KMS-11 (cell line): ENCODE measurements at regions not wholly inside any gene's neighbourhood (a gene's known extent, or its start where the extent isn't known, plus 50 kb on each side); places are given as distances from the start of the nearest gene placed in this dataset.

Experiments
- H2AFZ ChIP-seq: fragments of 200-600 bp; sonication (generic); 2 replicates; pipeline ENCODE4 v1.6.1; 2016; ENCODE audit warnings: antibody characterized with exemption, mixed run types, low read depth
- H3K27ac ChIP-seq: fragments of 200-600 bp; sonication (generic); 2 replicates; pipeline ENCODE4 v1.6.1; 2016; ENCODE audit warnings: mild to moderate bottlenecking, mixed run types
- H3K27me3 ChIP-seq: fragments of 200-600 bp; sonication (generic); 2 replicates; pipeline ENCODE4 v1.6.1; 2017; ENCODE audit warnings: mild to moderate bottlenecking, low read depth, mixed run types, moderate library complexity; ENCODE audit not compliant: insufficient read depth
- H3K36me3 ChIP-seq: fragments of 200-600 bp; sonication (generic); 2 replicates; pipeline ENCODE4 v1.6.1; 2017; ENCODE audit warnings: mild to moderate bottlenecking, mixed run types; ENCODE audit not compliant: insufficient read depth
- H3K4me1 ChIP-seq: fragments of 200-600 bp; sonication (generic); 2 replicates; pipeline ENCODE4 v1.6.1; 2016; ENCODE audit warnings: mild to moderate bottlenecking, low read depth, mixed run types; ENCODE audit not compliant: poor library complexity, severe bottlenecking
- H3K4me2 ChIP-seq: fragments of 200-600 bp; sonication (generic); 2 replicates; pipeline ENCODE4 v1.7.0; 2016; ENCODE audit warnings: mild to moderate bottlenecking, mixed run types
- H3K4me3 ChIP-seq: fragments of 200-600 bp; sonication (generic); IDR thresholded peaks from 2 replicates; pipeline ENCODE4 v1.6.1; 2017; ENCODE audit warnings: low read depth, low read length, mixed read lengths; ENCODE audit not compliant: insufficient read depth
- H3K79me2 ChIP-seq: fragments of 200-600 bp; sonication (generic); 2 replicates; pipeline ENCODE4 v1.6.1; 2016; ENCODE audit warnings: low read depth, mixed run types; ENCODE audit not compliant: insufficient read depth
- H3K9ac ChIP-seq: fragments of 200-600 bp; sonication (generic); 2 replicates; pipeline ENCODE4 v1.6.1; 2016; ENCODE audit warnings: mild to moderate bottlenecking, mixed run types
- H4K20me1 ChIP-seq: fragments of 200-600 bp; sonication (generic); 2 replicates; pipeline ENCODE4 v1.6.1; 2016; ENCODE audit warnings: mild to moderate bottlenecking, mixed run types; ENCODE audit not compliant: insufficient read depth
- TF ChIP-seq, protein P1 (sequence below): fragments of 200-600 bp; sonication (generic); conservative IDR thresholded peaks from 2 replicates; pipeline ENCODE4 v1.6.1; 2017; ENCODE audit warnings: low read depth, mild to moderate bottlenecking, antibody characterized with exemption, low read length, moderate library complexity, mixed read lengths

- Histone ChIP-seq H3K4me3 (no peak overlapping the region), H3K4me2 (no peak overlapping the region), H3K79me2 (no peaks in the 10 kb centered on the region), H3K36me3 (no peaks in the 10 kb centered on the region), H3K27me3 (no peaks in the 10 kb centered on the region), H2AFZ (no peak overlapping the region), H4K20me1 (no peaks in the 10 kb centered on the region), H3K9ac (no peak overlapping the region), H3K27ac (no peak overlapping the region), H3K4me1 (peaks cover 5% of the 10 kb centered on the region)
- TF ChIP-seq, protein P1, sequence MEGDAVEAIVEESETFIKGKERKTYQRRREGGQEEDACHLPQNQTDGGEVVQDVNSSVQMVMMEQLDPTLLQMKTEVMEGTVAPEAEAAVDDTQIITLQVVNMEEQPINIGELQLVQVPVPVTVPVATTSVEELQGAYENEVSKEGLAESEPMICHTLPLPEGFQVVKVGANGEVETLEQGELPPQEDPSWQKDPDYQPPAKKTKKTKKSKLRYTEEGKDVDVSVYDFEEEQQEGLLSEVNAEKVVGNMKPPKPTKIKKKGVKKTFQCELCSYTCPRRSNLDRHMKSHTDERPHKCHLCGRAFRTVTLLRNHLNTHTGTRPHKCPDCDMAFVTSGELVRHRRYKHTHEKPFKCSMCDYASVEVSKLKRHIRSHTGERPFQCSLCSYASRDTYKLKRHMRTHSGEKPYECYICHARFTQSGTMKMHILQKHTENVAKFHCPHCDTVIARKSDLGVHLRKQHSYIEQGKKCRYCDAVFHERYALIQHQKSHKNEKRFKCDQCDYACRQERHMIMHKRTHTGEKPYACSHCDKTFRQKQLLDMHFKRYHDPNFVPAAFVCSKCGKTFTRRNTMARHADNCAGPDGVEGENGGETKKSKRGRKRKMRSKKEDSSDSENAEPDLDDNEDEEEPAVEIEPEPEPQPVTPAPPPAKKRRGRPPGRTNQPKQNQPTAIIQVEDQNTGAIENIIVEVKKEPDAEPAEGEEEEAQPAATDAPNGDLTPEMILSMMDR, result no peak
Observed at GRCh38 chr20:1778338-1778737, 116.9 kb upstream of the SIRPA start.

GRCh38 chr20:1777476-1777820 is 117.8 kb upstream of the SIRPA start:
- Histone ChIP-seq H3K4me1 (peaks cover 5% of the 10 kb centered on the region), H3K4me3 (no peak overlapping the region), H3K4me2 (peak overlapping the region; percentile 17; the same call in 1 of the 2 replicates), H3K79me2 (no peaks in the 10 kb centered on the region), H2AFZ (peak overlapping the region; percentile 91; the same call in 1 of the 2 replicates), H3K36me3 (no peaks in the 10 kb centered on the region), H4K20me1 (no peaks in the 10 kb centered on the region), H3K9ac (peak overlapping the region; percentile 65; the same call in 1 of the 2 replicates), H3K27me3 (no peaks in the 10 kb centered on the region), H3K27ac (no peak overlapping the region)
- TF ChIP-seq, protein P1, result peak; percentile 20; the same call in 1 of the 2 replicates

- Histone ChIP-seq H3K27ac (no peak overlapping the region), H3K27me3 (no peaks in the 10 kb centered on the region), H2AFZ (peak overlapping the region; percentile 91), H3K36me3 (no peaks in the 10 kb centered on the region), H3K4me3 (no peak overlapping the region), H3K4me2 (peak overlapping the region; percentile 76), H3K9ac (peak overlapping the region; percentile 65; the same call in 1 of the 2 replicates), H3K79me2 (no peaks in the 10 kb centered on the region), H3K4me1 (peaks cover 5% of the 10 kb centered on the region), H4K20me1 (no peaks in the 10 kb centered on the region)
- TF ChIP-seq, protein P1, result peak; percentile 72
Observed at GRCh38 chr20:1776681-1777475, 118.3 kb upstream of the SIRPA start.

GRCh38 chr20:1775117-1775516 is 117.5 kb upstream of the SIRPG start:
- no peaks in the 10 kb centered on the region for H4K20me1 ChIP-seq
- no peak overlapping the region for H3K9ac ChIP-seq
- H3K4me2 ChIP-seq, result no peak overlapping the region
- no peak overlapping the region for H3K27ac ChIP-seq
- H3K4me3 ChIP-seq, result no peak overlapping the region
- TF ChIP-seq, protein P1, result no peak
- no peak overlapping the region for H2AFZ ChIP-seq
- H3K36me3 ChIP-seq, result no peaks in the 10 kb centered on the region
- no peaks in the 10 kb centered on the region for H3K79me2 ChIP-seq
- no peaks in the 10 kb centered on the region for H3K27me3 ChIP-seq
- peaks cover 5% of the 10 kb centered on the region for H3K4me1 ChIP-seq
